H54 (cell line): ENCODE measurements at regions not wholly inside any gene's neighbourhood (a gene's known extent, or its start where the extent isn't known, plus 50 kb on each side); places are given as distances from the start of the nearest gene placed in this dataset.

Experiments
- DNase-seq: peaks from one replicate; pipeline ENCODE4 v3.0.0; 2011; ENCODE audit warnings: low spot score, mixed read lengths; ENCODE audit not compliant: insufficient read length
- FAIRE-seq: peaks from 3 replicates; lab custom pipeline; 2011; peaks lifted over from hg19 to GRCh38; lab: Jason Lieb, UNC
- POLR2A ChIP-seq: IDR thresholded peaks from 2 replicates; pipeline ENCODE4 v1.6.1; 2011; ENCODE audit warnings: low read depth, mild to moderate bottlenecking, low read length

- no peak for DNase-seq
- FAIRE-seq = no peak
Measured at GRCh38 chr15:46420990-46421389, 786.2 kb downstream of the SQOR start.

GRCh38 chr15:46441294-46442062 lies 806.6 kb downstream of the SQOR start:
- FAIRE-seq = peak; percentile 48
- TF ChIP-seq POLR2A = no peak
- no peak for DNase-seq

More at GRCh38 chr15:46420990-46421389, 786.2 kb downstream of the SQOR start:
- TF ChIP-seq POLR2A = no peak

GRCh38 chr15:46442184-46442583 lies 807.4 kb downstream of the SQOR start:
- TF ChIP-seq POLR2A = no peak
- peak; percentile 96 for FAIRE-seq
- DNase-seq = no peak

GRCh38 chr15:46442901-46443590 lies 808.2 kb downstream of the SQOR start:
- DNase-seq = no peak
- TF ChIP-seq POLR2A = no peak
- peak; percentile 33 for FAIRE-seq

- TF ChIP-seq POLR2A = no peak
- FAIRE-seq (no peak), DNase-seq (no peak)
Measured at GRCh38 chr15:46450112-46450809, 815.4 kb downstream of the SQOR start.

GRCh38 chr15:46450810-46451182 lies 816.0 kb downstream of the SQOR start:
- no peak for DNase-seq
- TF ChIP-seq POLR2A = no peak
- FAIRE-seq = no peak

GRCh38 chr15:46452297-46452820 lies 817.5 kb downstream of the SQOR start:
- no peak for FAIRE-seq
- no peak for TF ChIP-seq POLR2A
- DNase-seq = no peak

- DNase-seq (no peak), FAIRE-seq (no peak)
- TF ChIP-seq POLR2A = no peak
Measured at GRCh38 chr15:46456456-46456855, 821.6 kb downstream of the SQOR start.

- DNase-seq (no peak), FAIRE-seq (no peak)
- TF ChIP-seq POLR2A = no peak
Measured at GRCh38 chr15:46460431-46461094, 825.7 kb downstream of the SQOR start.

GRCh38 chr15:46461416-46461815 lies 826.6 kb downstream of the SQOR start:
- FAIRE-seq (no peak), DNase-seq (no peak)
- no peak for TF ChIP-seq POLR2A

- no peak for TF ChIP-seq POLR2A
- FAIRE-seq = no peak
- DNase-seq = no peak
Measured at GRCh38 chr15:46467041-46467440, 832.2 kb downstream of the SQOR start.

GRCh38 chr15:46471096-46471495 lies 836.3 kb downstream of the SQOR start:
- FAIRE-seq (no peak), DNase-seq (no peak)
- TF ChIP-seq POLR2A = no peak

- FAIRE-seq (no peak), DNase-seq (no peak)
- TF ChIP-seq POLR2A = no peak
Measured at GRCh38 chr15:46489276-46489675, 854.4 kb downstream of the SQOR start.

GRCh38 chr15:46496491-46497115 lies 861.8 kb downstream of the SQOR start:
- no peak for FAIRE-seq
- no peak for DNase-seq
- no peak for TF ChIP-seq POLR2A
